AG04450 (cell line): ENCODE measurements at regions not wholly inside any gene's neighbourhood (a gene's known extent, or its start where the extent isn't known, plus 50 kb on each side); places are given as distances from the start of the nearest gene placed in this dataset.
A peak's percentile ranks its signal among the peaks of the same experiment; 100 is the strongest.

Source experiments
- CTCF ChIA-PET: fragments of 300-600, 350-600 bp; formaldehyde crosslinking; extraction: SDS; loops from one replicate; lab custom pipeline; 2022; ENCODE audit warnings: antibody characterized with exemption, inconsistent platforms; lab: Charles Lee
- POLR2A ChIA-PET: fragments of 350-600 bp; formaldehyde crosslinking; extraction: SDS; loops from one replicate; lab custom pipeline; 2021; ENCODE audit warnings: antibody characterized with exemption, inconsistent platforms; lab: Yijun Ruan, JAX
- DNase-seq: peaks from one replicate; pipeline ENCODE4 v3.0.0-alpha.2; 2011; ENCODE audit warnings: low read depth, low spot score
- H3K27ac ChIP-seq: one replicate; pipeline ENCODE4 v1.5.1; 2012; ENCODE audit warnings: low read depth, low read length, control low read depth
- H3K27me3 ChIP-seq: one replicate; pipeline ENCODE4 v1.6.0; 2012; ENCODE audit warnings: low read length; ENCODE audit not compliant: control insufficient read depth, insufficient read depth
- H3K4me3 ChIP-seq: 2 replicates; pipeline ENCODE4 v1.5.1; 2011; ENCODE audit warnings: mild to moderate bottlenecking, low read depth, low read length, control low read depth
- H3K9me3 ChIP-seq: 2 replicates; pipeline ENCODE4 v1.5.1; 2012; ENCODE audit warnings: low read length; ENCODE audit not compliant: control insufficient read depth, insufficient read depth
- TF ChIP-seq, protein P1 (sequence below): IDR thresholded peaks from 2 replicates; pipeline ENCODE4 v1.5.1; 2011; ENCODE audit warnings: low read depth, low read length, control low read depth, inconsistent platforms

DNA sequence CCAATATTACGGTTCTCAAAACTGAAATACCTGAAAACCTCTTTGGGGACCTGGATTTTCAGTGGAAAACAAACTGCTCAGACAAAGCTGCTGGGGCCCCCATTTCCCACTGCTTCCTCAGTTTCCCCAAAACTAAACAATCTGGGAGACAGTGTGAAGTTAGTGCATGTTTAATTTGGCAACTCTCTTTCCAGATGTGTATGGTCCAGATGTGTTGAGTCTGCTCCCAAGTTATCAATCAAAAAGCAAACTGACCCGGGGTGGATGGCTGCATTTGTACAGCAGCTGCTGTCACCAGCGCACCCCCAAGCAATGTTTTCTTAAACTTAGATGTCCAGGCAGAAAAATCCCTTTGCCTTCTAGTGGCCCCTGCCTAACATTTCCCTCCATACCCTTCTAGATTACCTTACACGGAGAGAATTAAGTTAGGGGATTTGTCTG is 136.9 kb downstream of the COPS8 start:
- no peaks in the 10 kb centered on the region for H3K9me3 ChIP-seq
- H3K27me3 ChIP-seq = no peaks in the 10 kb centered on the region
- H3K4me3 ChIP-seq = no peak overlapping the region
- TF ChIP-seq, protein P1, sequence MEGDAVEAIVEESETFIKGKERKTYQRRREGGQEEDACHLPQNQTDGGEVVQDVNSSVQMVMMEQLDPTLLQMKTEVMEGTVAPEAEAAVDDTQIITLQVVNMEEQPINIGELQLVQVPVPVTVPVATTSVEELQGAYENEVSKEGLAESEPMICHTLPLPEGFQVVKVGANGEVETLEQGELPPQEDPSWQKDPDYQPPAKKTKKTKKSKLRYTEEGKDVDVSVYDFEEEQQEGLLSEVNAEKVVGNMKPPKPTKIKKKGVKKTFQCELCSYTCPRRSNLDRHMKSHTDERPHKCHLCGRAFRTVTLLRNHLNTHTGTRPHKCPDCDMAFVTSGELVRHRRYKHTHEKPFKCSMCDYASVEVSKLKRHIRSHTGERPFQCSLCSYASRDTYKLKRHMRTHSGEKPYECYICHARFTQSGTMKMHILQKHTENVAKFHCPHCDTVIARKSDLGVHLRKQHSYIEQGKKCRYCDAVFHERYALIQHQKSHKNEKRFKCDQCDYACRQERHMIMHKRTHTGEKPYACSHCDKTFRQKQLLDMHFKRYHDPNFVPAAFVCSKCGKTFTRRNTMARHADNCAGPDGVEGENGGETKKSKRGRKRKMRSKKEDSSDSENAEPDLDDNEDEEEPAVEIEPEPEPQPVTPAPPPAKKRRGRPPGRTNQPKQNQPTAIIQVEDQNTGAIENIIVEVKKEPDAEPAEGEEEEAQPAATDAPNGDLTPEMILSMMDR = no peak
- POLR2A ChIA-PET = interaction anchor here (0.8 to 2.4 kb wide), 10 partner anchors 23 to 188 kb away, joined by 3 to 21 read pairs (median 6); no protein-coding TSS in a partner anchor
- no peak for DNase-seq
- peak overlapping the region; percentile 100 for H3K27ac ChIP-seq
- CTCF ChIA-PET = no interaction called here

DNA sequence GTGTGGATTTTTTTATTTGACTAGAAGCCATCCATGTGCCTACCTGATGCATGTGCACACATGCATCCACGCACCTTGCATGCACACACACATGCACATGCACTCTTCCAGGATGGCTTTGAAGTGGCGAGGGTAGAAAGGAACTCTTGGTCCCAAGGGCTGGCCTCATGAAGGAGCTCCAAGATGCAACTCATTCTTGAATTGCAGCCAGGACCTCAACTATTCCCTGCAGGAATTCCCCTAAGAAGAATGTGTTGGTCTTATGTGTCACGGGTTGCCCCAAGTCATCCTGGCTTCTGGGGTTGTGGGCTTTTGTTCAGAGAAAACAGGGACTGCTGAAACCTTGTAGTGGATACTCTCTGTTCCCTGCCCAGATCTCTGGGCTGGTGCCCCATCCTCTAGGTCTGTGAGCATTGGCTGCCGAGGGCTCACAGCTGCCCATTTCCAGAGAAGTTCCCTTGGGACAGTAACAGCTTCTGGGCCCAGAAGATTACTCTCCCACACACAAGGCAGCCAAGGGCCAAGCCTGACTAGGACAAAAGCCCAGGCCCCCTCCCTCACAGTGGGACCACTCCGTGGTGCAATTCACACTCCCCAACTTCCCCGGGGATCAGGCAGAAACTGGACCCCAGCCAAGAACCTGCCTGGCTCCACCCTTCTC is 137.6 kb downstream of the COPS8 start:
- H3K9me3 ChIP-seq = no peaks in the 10 kb centered on the region
- no peak overlapping the region for H3K4me3 ChIP-seq
- DNase-seq = peak; percentile 95
- ChIA-PET POLR2A (interaction anchor here (0.7 to 2.4 kb wide), 13 partner anchors 21 to 242 kb away, joined by 3 to 21 read pairs (median 5); no protein-coding TSS in a partner anchor), CTCF (interaction anchor here (0.9 to 1.0 kb wide), 2 partner anchors 31 to 68 kb away, joined by 3 read pairs; no protein-coding TSS in a partner anchor)
- H3K27me3 ChIP-seq = no peaks in the 10 kb centered on the region
- TF ChIP-seq, protein P1 = no peak
- H3K27ac ChIP-seq = peak overlapping the region; percentile 100

DNA sequence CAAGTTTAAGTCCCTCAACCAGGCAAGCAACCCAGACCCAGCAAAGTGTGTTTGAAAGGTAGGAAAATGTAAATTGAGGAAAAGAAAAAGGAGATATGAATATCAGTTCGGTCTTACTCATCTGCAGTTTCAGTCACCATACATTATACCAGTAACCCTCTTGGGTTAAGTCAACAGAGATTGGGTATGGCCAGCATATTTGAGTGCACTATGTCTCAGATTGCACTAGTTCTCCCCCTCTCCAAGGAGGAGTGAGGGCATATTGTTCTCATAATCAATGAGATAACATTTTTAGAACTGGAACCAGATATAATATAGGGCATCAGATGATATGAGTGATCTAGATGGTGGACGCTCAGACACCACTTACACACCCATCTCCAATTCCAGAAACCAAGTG is 141.5 kb downstream of the COPS8 start:
- CTCF ChIA-PET = interaction anchor here (1.1 kb wide), 1 partner anchor 141 kb away, joined by 3 read pairs; the partner anchor contains the start of gene COPS8

DNA sequence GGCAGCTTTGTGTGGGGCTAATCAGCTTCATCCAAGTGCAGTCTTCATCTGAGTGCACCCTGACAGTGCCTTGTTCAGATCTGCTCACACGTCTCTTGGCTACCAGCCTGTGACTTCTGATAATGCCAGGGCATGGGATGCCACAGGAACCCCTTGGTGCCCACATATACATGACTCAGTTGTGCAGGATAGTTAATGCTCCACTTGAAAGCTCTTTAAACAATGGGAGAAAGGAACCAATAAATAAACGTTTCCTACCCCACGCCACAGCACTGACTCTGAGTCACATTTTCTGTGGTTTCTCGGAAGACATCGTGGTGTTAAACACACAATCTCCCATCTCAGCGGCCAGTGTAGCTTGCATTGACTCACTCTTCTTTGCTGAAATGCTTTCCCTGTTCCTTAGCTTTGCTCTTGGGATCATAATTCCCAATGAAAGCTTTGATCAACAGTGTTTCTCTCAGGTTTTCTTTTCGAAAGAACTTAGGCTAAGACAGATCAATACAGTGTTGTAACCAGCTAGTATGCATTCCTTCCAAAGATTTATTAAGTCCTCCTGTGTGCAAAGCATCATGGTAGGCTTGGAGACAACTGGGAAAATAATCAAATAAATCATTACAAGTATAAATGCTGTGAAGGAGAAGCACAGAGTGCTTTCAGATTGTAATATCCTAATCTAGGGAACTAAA is 142.0 kb downstream of the COPS8 start:
- peak overlapping the region; percentile 96 for H3K27ac ChIP-seq
- no peaks in the 10 kb centered on the region for H3K27me3 ChIP-seq
- no peak overlapping the region for H3K4me3 ChIP-seq
- POLR2A ChIA-PET = interaction anchor here (0.7 to 1.5 kb wide), 10 partner anchors 25 to 183 kb away, joined by 3 to 10 read pairs (median 5); no protein-coding TSS in a partner anchor
- DNase-seq = peak; percentile 82
- TF ChIP-seq, protein P1 = no peak
- CTCF ChIA-PET = interaction anchor here (1.1 kb wide), 1 partner anchor 142 kb away, joined by 3 read pairs; the partner anchor contains the start of gene COPS8
- H3K9me3 ChIP-seq = no peaks in the 10 kb centered on the region

More for the DNA sequence above, 141.5 kb downstream of the COPS8 start:
- no peaks in the 10 kb centered on the region for H3K27me3 ChIP-seq
- no peak for DNase-seq
- POLR2A ChIA-PET = interaction anchor here (1.0 to 1.5 kb wide), 7 partner anchors 27 to 184 kb away, joined by 4 to 10 read pairs (median 5); no protein-coding TSS in a partner anchor
- H3K27ac ChIP-seq = peak overlapping the region; percentile 96
- TF ChIP-seq, protein P1 = no peak
- H3K4me3 ChIP-seq = no peak overlapping the region
- no peaks in the 10 kb centered on the region for H3K9me3 ChIP-seq
